Testis (tissue), 2 donors: ENCODE measurements at regions not wholly inside any gene's neighbourhood (a gene's known extent, or its start where the extent isn't known, plus 50 kb on each side); places are given as distances from the start of the nearest gene placed in this dataset.
"Not testable (repeated sequence)": the region's sequence is repeated elsewhere in the genome, so short reads cannot be mapped to it uniquely, and the experiment has no call there.

ENCODE experiments used
- DNase-seq: peaks from one replicate; pipeline ENCODE4 v3.0.0-alpha.2; 2019
- H3K27ac ChIP-seq, 2 donors: fragments of 200-600 bp; sonication (generic); one replicate each; pipeline ENCODE4 v1.5.1; 2019
- H3K27me3 ChIP-seq: fragments of 200-600 bp; sonication (generic); one replicate; pipeline ENCODE4 v1.5.1; 2019
- H3K36me3 ChIP-seq: fragments of 200-600 bp; sonication (generic); one replicate; pipeline ENCODE4 v1.5.1; 2017; ENCODE audit warnings: low read depth; ENCODE audit errors: missing control alignments
- H3K4me1 ChIP-seq: fragments of 200-600 bp; sonication (generic); one replicate; pipeline ENCODE4 v1.5.1; 2019
- H3K4me3 ChIP-seq, 2 donors: fragments of 200-600 bp; sonication (generic); one replicate each; pipeline ENCODE4 v1.5.1; 2017 to 2019
- H3K9me3 ChIP-seq: fragments of 200-600 bp; sonication (generic); one replicate; pipeline ENCODE4 v1.5.1; 2017
- POLR2A ChIP-seq: fragments of 450-650 bp; IDR thresholded peaks from one replicate; pipeline ENCODE4 v1.6.1; 2017; ENCODE audit warnings: antibody characterized with exemption, mild to moderate bottlenecking, moderate library complexity
- WGBS, 2 donors: methylation state at CpG; one replicate each; pipeline ENCODE4 v1.1.5; 2018; 5-methylcytosine and 5-hydroxymethylcytosine counted together
- intact Hi-C: fragments of 100-400 bp; cut with DNase I; formaldehyde crosslinking; loops from one replicate; pipeline ENCODE4 v1.15.1; 2023; ENCODE audit warnings: low total_unique reads
- TF ChIP-seq, protein P1 (sequence below), 3 experiments: fragments of 450-650 bp in 2 of 3; fragments of 200-600 bp in 1 of 3; sonication (generic) in 1 of 3; IDR thresholded peaks; one replicate each; pipeline ENCODE4 v1.5.1; 2016 to 2019; ENCODE audit warnings: antibody characterized with exemption in 3 of 3, mild to moderate bottlenecking in 2 of 3, moderate library complexity in 1 of 3

DNA sequence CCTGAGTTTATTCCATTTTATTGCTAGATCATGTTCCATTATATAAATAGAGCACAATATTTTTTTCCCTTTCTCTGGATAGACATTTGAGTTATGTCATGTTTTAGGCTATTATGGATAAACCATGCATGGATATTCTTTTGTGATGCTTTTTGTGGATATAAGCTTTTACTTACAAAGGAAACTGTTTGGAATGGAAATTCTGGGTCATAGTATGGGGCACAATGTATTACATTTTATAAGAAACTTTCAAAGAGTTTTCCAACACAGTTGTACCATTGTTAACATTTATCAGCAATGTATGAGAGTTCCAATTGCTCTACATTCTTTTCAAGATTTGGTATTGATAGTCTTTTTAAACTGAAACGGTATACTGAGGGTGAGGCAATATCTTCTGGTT is 749.4 kb downstream of the SOCS6 start:
- H3K27ac ChIP-seq = no peak overlapping the region
- H3K36me3 ChIP-seq = no peaks in the 10 kb centered on the region
- DNase-seq = no peak
- H3K4me1 ChIP-seq = no peaks in the 10 kb centered on the region
- H3K4me3 ChIP-seq = no peak overlapping the region
- H3K9me3 ChIP-seq = no peaks in the 10 kb centered on the region
- TF ChIP-seq, protein P1, sequence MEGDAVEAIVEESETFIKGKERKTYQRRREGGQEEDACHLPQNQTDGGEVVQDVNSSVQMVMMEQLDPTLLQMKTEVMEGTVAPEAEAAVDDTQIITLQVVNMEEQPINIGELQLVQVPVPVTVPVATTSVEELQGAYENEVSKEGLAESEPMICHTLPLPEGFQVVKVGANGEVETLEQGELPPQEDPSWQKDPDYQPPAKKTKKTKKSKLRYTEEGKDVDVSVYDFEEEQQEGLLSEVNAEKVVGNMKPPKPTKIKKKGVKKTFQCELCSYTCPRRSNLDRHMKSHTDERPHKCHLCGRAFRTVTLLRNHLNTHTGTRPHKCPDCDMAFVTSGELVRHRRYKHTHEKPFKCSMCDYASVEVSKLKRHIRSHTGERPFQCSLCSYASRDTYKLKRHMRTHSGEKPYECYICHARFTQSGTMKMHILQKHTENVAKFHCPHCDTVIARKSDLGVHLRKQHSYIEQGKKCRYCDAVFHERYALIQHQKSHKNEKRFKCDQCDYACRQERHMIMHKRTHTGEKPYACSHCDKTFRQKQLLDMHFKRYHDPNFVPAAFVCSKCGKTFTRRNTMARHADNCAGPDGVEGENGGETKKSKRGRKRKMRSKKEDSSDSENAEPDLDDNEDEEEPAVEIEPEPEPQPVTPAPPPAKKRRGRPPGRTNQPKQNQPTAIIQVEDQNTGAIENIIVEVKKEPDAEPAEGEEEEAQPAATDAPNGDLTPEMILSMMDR (IDR thresholded peaks at IDR 0.05) = no peak
- TF ChIP-seq POLR2A = no peak
- 60 to 79% methylated on average over 1 of the region's 1 CpG for WGBS, 2 donors
- H3K27me3 ChIP-seq = no peaks in the 10 kb centered on the region
- intact Hi-C loops = no loop called here

DNA sequence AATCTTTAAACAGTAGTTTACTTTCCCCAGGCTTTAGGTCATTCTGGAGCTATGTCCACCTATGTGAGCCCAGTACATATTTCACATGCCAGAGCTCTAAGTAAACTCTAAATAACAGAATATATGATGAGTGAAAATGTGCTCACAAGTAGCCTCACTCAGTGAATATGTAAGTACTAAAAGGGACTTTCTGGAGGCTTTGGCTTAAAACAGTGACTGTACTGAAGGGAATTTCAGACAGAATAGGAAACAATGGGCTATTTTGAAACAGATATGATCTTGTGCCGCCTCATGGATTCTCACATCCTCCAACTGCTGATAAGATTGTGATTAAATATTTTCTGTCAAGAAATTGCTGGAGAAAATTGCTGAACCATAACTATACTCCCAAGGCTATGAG is 747.9 kb downstream of the SOCS6 start:
- no peak for DNase-seq
- WGBS, 2 donors = 39 to 44% methylated on average over 1 of the region's 1 CpG

DNA sequence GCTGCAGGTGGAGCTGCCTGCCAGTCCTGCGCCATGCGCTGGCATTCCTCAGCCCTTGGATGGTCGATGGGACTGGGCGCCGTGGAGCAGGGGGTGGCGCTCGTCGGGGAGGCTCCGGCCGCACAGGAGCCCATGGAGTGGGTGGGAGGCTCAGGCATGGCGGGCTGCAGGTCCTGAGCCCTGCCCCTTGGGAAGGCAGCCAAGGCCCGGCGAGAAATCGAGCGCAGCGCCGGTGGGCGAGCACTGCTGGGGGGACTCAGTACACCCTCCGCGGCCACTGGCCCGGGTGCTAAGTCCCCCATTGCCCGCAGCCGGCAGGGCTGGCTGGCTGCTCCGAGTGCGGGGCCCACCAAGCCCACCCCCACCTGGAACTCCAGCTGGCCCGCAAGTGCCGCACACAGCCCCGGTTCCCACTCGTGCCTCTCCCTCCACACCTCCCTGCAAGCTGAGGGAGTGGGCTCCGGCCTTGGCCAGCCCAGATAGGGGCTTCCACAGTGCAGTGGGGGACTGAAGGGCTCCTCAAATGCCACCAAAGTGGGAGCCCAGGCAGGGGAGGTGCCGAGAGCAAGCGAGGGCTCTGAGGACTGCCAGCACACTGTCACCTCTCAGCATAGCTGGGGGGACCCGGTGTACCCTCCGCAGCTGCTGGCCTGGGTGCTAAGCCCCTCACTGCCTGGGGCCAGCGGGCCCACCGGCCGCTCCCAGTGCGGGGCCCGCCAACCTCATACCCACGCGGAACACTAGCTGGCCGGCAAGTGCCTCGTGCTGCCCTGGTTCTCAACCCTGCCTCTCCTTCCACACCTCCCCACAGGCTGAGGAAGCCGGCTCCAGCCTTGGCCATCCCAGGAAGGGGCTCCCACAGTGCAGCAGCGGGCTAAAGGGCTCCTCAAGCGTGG is 742.7 kb downstream of the SOCS6 start:
- H3K27me3 ChIP-seq, H3K36me3 ChIP-seq, H3K4me3 ChIP-seq, H3K4me1 ChIP-seq, DNase-seq, H3K27ac ChIP-seq, H3K9me3 ChIP-seq, intact Hi-C loops: not testable (repeated sequence)
- WGBS, 2 donors = 98 to 100% methylated on average over 20 to 22 of the region's 46 CpGs

More for the DNA sequence above, 747.9 kb downstream of the SOCS6 start:
- Histone ChIP-seq H3K9me3 (no peaks in the 10 kb centered on the region), H3K27ac (no peak overlapping the region), H3K36me3 (no peaks in the 10 kb centered on the region), H3K4me1 (no peaks in the 10 kb centered on the region), H3K4me3 (no peak overlapping the region), H3K27me3 (no peaks in the 10 kb centered on the region)
- intact Hi-C loops = no loop called here
- TF ChIP-seq POLR2A = no peak
- TF ChIP-seq, protein P1 (IDR thresholded peaks at IDR 0.05) = no peak

GRCh38 chr18:71030085-71030484 is 741.2 kb downstream of the SOCS6 start:
- H3K4me1 ChIP-seq, H3K27me3 ChIP-seq, H3K27ac ChIP-seq, DNase-seq, H3K36me3 ChIP-seq, intact Hi-C loops, H3K9me3 ChIP-seq, H3K4me3 ChIP-seq: not testable (repeated sequence)
- 96 to 100% methylated on average over 2 to 8 of the region's 8 CpGs for WGBS, 2 donors

DNA sequence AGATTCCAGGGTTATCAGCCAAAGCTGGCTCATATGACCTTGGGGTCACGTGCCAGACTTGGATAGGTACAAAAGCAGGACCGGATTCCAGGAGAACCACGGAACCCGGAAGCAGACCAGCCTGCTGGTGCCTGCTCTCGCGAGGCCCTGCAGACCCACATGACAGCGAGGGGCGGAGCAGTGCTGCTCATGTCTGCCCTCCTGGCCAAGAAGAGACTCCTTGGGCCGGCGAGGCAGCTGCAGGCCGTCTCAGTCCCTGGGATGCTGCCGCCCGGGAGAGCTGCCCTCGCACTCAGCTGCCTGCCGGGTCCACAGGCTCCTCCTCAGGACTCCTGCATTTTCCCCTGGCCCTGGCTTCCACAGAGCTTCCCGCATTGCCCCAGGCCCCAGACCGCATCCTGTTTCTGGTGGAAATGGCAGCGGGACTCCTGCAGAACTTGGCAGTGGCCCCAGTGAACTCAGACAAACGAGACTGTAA is 739.5 kb downstream of the SOCS6 start:
- H3K4me1 ChIP-seq = no peaks in the 10 kb centered on the region
- intact Hi-C loops = no loop called here
- TF ChIP-seq, protein P1 (IDR thresholded peaks at IDR 0.05) = no peak
- no peak for TF ChIP-seq POLR2A
- no peaks in the 10 kb centered on the region for H3K9me3 ChIP-seq
- H3K36me3 ChIP-seq = no peaks in the 10 kb centered on the region
- no peak overlapping the region for H3K27ac ChIP-seq
- 84 to 94% methylated on average over 2 to 19 of the region's 19 CpGs for WGBS, 2 donors
- no peak overlapping the region for H3K4me3 ChIP-seq
- no peaks in the 10 kb centered on the region for H3K27me3 ChIP-seq
- DNase-seq = no peak

GRCh38 chr18:71027531-71027930 is 738.7 kb downstream of the SOCS6 start:
- no peak for TF ChIP-seq POLR2A
- TF ChIP-seq, protein P1 (IDR thresholded peaks at IDR 0.05) = no peak
- no peaks in the 10 kb centered on the region for H3K9me3 ChIP-seq
- no peaks in the 10 kb centered on the region for H3K4me1 ChIP-seq
- no peak overlapping the region for H3K4me3 ChIP-seq
- H3K27ac ChIP-seq = no peak overlapping the region
- H3K36me3 ChIP-seq = no peaks in the 10 kb centered on the region
- no peaks in the 10 kb centered on the region for H3K27me3 ChIP-seq
- intact Hi-C loops = no loop called here
- DNase-seq = no peak
- WGBS, 2 donors = 90 to 92% methylated on average over 4 of the region's 4 CpGs
